IMR-90 (cell line): ENCODE measurements at regions not wholly inside any gene's neighbourhood (a gene's known extent, or its start where the extent isn't known, plus 50 kb on each side); places are given as distances from the start of the nearest gene placed in this dataset.

ENCODE experiments used
- ATAC-seq: fragments of 200-7000 bp; cut with Tn5 transposase; 2 replicates; pipeline ENCODE4 v1.9.1; 2020; ENCODE audit warnings: low read depth, mild to moderate bottlenecking, moderate library complexity
- BruUV-seq: library from RNA; stranded (reverse); fragments of 400-500 nt; replicated peaks from 2 replicates; lab custom pipeline; 2021; lab: Mats Ljungman, UMichigan
- CTCF ChIA-PET: fragments of 300-600 bp; formaldehyde crosslinking; extraction: SDS; loops from one replicate; lab custom pipeline; 2021; ENCODE audit warnings: antibody characterized with exemption; lab: Yijun Ruan, JAX
- POLR2A ChIA-PET: fragments of 300-600 bp; sonication (Branson Sonifier 250); formaldehyde crosslinking; loops from one replicate; lab custom pipeline; 2022; ENCODE audit warnings: antibody characterized with exemption; ENCODE audit not compliant: unreplicated experiment; lab: Charles Lee
- DNase-seq: peaks from one replicate; pipeline ENCODE4 v3.0.0; 2013
- H2AFZ ChIP-seq: replicated peaks from 2 replicates; pipeline ENCODE3; 2013; ENCODE audit warnings: low read length, mild to moderate bottlenecking; ENCODE audit not compliant: poor library complexity
- H2AK5ac ChIP-seq: 2 replicates; pipeline ENCODE4 v1.6.1; 2013; ENCODE audit warnings: low read depth, low read length, inconsistent platforms
- H2AK9ac ChIP-seq: replicated peaks from 2 replicates; pipeline ENCODE3; 2013; ENCODE audit warnings: mild to moderate bottlenecking, low read depth, low read length, moderate library complexity; ENCODE audit not compliant: poor library complexity
- H2BK120ac ChIP-seq: 2 replicates; pipeline ENCODE4 v1.6.1; 2013; ENCODE audit warnings: low read depth, low read length, inconsistent platforms
- H2BK15ac ChIP-seq: 3 replicates; pipeline ENCODE4 v1.6.1; 2013; ENCODE audit warnings: low read depth, low read length, inconsistent platforms
- H2BK20ac ChIP-seq: 2 replicates; pipeline ENCODE4 v1.6.1; 2013; ENCODE audit warnings: low read depth, mild to moderate bottlenecking, inconsistent platforms, low read length, moderate library complexity
- H2BK5ac ChIP-seq: 2 replicates; pipeline ENCODE4 v1.6.1; 2013; ENCODE audit warnings: mild to moderate bottlenecking, low read depth, low read length, inconsistent platforms; ENCODE audit not compliant: poor library complexity, severe bottlenecking
- H3K14ac ChIP-seq: replicated peaks from 2 replicates; pipeline ENCODE4 v1.6.1; 2013; ENCODE audit warnings: low read depth, low read length, inconsistent platforms
- H3K18ac ChIP-seq: 2 replicates; pipeline ENCODE4 v1.6.1; 2013; ENCODE audit warnings: low read depth, low read length, control low read depth
- H3K23ac ChIP-seq: 2 replicates; pipeline ENCODE4 v1.6.1; 2013; ENCODE audit warnings: low read depth, low read length, inconsistent platforms
- H3K27ac ChIP-seq: 2 replicates; pipeline ENCODE4 v1.5.1; 2013; ENCODE audit warnings: mild to moderate bottlenecking, control low read depth, low read length; ENCODE audit not compliant: insufficient read depth
- H3K27me3 ChIP-seq: 2 replicates; pipeline ENCODE4 v1.6.1; 2013; ENCODE audit warnings: low read length; ENCODE audit not compliant: control insufficient read depth, insufficient read depth
- H3K36me3 ChIP-seq: 2 replicates; pipeline ENCODE4 v1.6.1; 2013; ENCODE audit warnings: low read length, mixed read lengths; ENCODE audit not compliant: control insufficient read depth, insufficient read depth
- H3K4ac ChIP-seq: 2 replicates; pipeline ENCODE4 v1.6.1; 2013; ENCODE audit warnings: low read depth, low read length, inconsistent platforms
- H3K4me1 ChIP-seq: 2 replicates; pipeline ENCODE4 v1.6.1; 2013; ENCODE audit warnings: low read length, mixed read lengths; ENCODE audit not compliant: control insufficient read depth, insufficient read depth
- H3K4me2 ChIP-seq: 2 replicates; pipeline ENCODE4 v1.6.1; 2013; ENCODE audit warnings: low read depth, mild to moderate bottlenecking, control low read depth, low read length, moderate library complexity
- H3K4me3 ChIP-seq: 2 replicates; pipeline ENCODE4 v1.5.1; 2013; ENCODE audit warnings: low read depth, mild to moderate bottlenecking, control low read depth, low read length, moderate library complexity; ENCODE audit not compliant: insufficient read depth
- H3K56ac ChIP-seq: 2 replicates; pipeline ENCODE4 v1.6.1; 2013; ENCODE audit warnings: low read length, inconsistent platforms; ENCODE audit not compliant: insufficient read depth; ENCODE audit errors: extremely low read depth
- H3K79me1 ChIP-seq, 2 experiments: 2 replicates each; pipeline ENCODE4 v1.6.1; 2013; ENCODE audit warnings: low read length in 2 of 2, inconsistent platforms in 1 of 2, low read depth in 1 of 2
- H3K9ac ChIP-seq: 2 replicates; pipeline ENCODE4 v1.6.1; 2013; ENCODE audit warnings: low read depth, low read length, control low read depth
- H3K9me1 ChIP-seq: 2 replicates; pipeline ENCODE4 v1.6.1; 2013; ENCODE audit warnings: low read length, inconsistent platforms; ENCODE audit not compliant: insufficient read depth
- H3K9me3 ChIP-seq: 2 replicates; pipeline ENCODE4 v1.6.1; 2013; ENCODE audit warnings: low read length; ENCODE audit not compliant: control insufficient read depth, insufficient read depth
- H4K20me1 ChIP-seq: 2 replicates; pipeline ENCODE4 v1.6.1; 2013; ENCODE audit warnings: low read length, inconsistent platforms; ENCODE audit not compliant: insufficient read depth
- H4K5ac ChIP-seq: 2 replicates; pipeline ENCODE4 v1.6.1; 2013; ENCODE audit warnings: mild to moderate bottlenecking, low read depth, low read length, control low read depth
- H4K8ac ChIP-seq, 2 experiments: 2 replicates each; pipeline ENCODE4 v1.6.1; 2013; ENCODE audit warnings: low read depth in 2 of 2, low read length in 2 of 2, control low read depth in 1 of 2, inconsistent platforms in 1 of 2
- H4K91ac ChIP-seq: 2 replicates; pipeline ENCODE4 v1.6.1; 2013; ENCODE audit warnings: low read depth, low read length, inconsistent platforms; ENCODE audit not compliant: insufficient read depth
- CTCF ChIP-seq: conservative IDR thresholded peaks from 2 replicates; pipeline ENCODE4 v1.5.1; 2012; ENCODE audit warnings: mild to moderate bottlenecking, low read depth, low read length, improper control_type of control experiment
- ELK1 ChIP-seq: fragments of 150-350 bp; IDR thresholded peaks from 2 replicates; pipeline ENCODE4 v1.6.1; 2016; ENCODE audit warnings: low read depth, mild to moderate bottlenecking, low read length, moderate library complexity, borderline replicate concordance
- MAZ ChIP-seq: IDR thresholded peaks from 2 replicates; pipeline ENCODE4 v1.6.1; 2012; ENCODE audit warnings: low read depth, mild to moderate bottlenecking, low read length, improper control_type of control experiment, moderate library complexity, borderline replicate concordance
- NFE2L2 ChIP-seq: fragments of 150-350 bp; IDR thresholded peaks from 2 replicates; pipeline ENCODE4 v1.6.1; 2016; ENCODE audit warnings: low read depth, mild to moderate bottlenecking, low read length
- USF2 ChIP-seq: fragments of 150-350 bp; IDR thresholded peaks from 2 replicates; pipeline ENCODE4 v1.6.1; 2017; ENCODE audit warnings: mild to moderate bottlenecking, antibody characterized with exemption, low read length, low read depth
- WGBS, 2 experiments: methylation state at CpG; one replicate each; pipeline versions ENCODE4 v1.1.5 to v1.1.7; 2013; ENCODE audit warnings: missing lambda C conversion rate in 2 of 2; ENCODE audit not compliant: insufficient read length in 1 of 2; ENCODE audit errors: extremely low coverage in 2 of 2; 5-methylcytosine and 5-hydroxymethylcytosine counted together
- dilution Hi-C: fragments of 300-500 bp; cut with HindIII; formaldehyde crosslinking; loops from one replicate; pipeline ENCODE4 v1.14.3; 2018; ENCODE audit warnings: low sequenced_read_pairs; ENCODE audit not compliant: unreplicated experiment
- in situ Hi-C: fragments of 300-500 bp; cut with MboI; formaldehyde crosslinking; loops from 3 replicates; pipeline ENCODE4 v1.14.3; 2019; ENCODE audit warnings: low sequenced_read_pairs, inconsistent platforms, mixed read lengths
- intact Hi-C: fragments of 100-400 bp; cut with micrococcal nuclease; formaldehyde crosslinking; loops from 2 replicates; pipeline ENCODE4 v1.10.0; 2022

- Histone ChIP-seq H3K56ac (no peak overlapping the region), H3K36me3 (no peaks in the 10 kb centered on the region), H2AFZ (no peak overlapping the region), H3K4me1 (no peaks in the 10 kb centered on the region), H3K9me3 (peaks cover 6% of the 10 kb centered on the region; the same call in 1 of the 2 replicates), H3K9ac (no peak overlapping the region), H2BK120ac (no peak overlapping the region), H3K27ac (no peak overlapping the region), H3K27me3 (no peaks in the 10 kb centered on the region), H2BK5ac (no peak overlapping the region), H2AK5ac (no peak overlapping the region), H4K20me1 (no peaks in the 10 kb centered on the region), H2AK9ac (no peak overlapping the region), H3K4me2 (no peak overlapping the region), H3K18ac (no peak overlapping the region), H3K9me1 (no peaks in the 10 kb centered on the region), H2BK15ac (no peak overlapping the region), H3K79me1 (no peaks in the 10 kb centered on the region), H3K4ac (no peak overlapping the region), H4K5ac (no peak overlapping the region), H3K4me3 (no peak overlapping the region), H3K23ac (no peak overlapping the region), H4K8ac (no peak overlapping the region), H4K91ac (no peak overlapping the region), H3K14ac (no peak overlapping the region), H2BK20ac (no peak overlapping the region)
- intact Hi-C loops = no loop called here
- no TSS peak for BruUV-seq
- POLR2A ChIA-PET = no interaction called here
- ATAC-seq (no peak), DNase-seq (no peak)
- in situ Hi-C loops = no loop called here
- dilution Hi-C loops = no loop called here
- TF ChIP-seq NFE2L2 (no peak), CTCF (no peak), USF2 (no peak), MAZ (no peak), ELK1 (no peak)
- WGBS, 2 experiments = no CpG with 5 or more reads among the region's 3 CpGs
- CTCF ChIA-PET = no interaction called here
These were observed 250.8 kb upstream of the ACVR2A start for GRCh38 chr2:147594038-147594437.
